Kidney (tissue), 13 donors: ENCODE measurements at regions not wholly inside any gene's neighbourhood (a gene's known extent, or its start where the extent isn't known, plus 50 kb on each side); places are given as distances from the start of the nearest gene placed in this dataset.
A peak's percentile ranks its signal among the peaks of the same experiment; 100 is the strongest.

ENCODE experiments used
- DNase-seq, 5 donors: peaks; one replicate each; pipeline ENCODE4 v3.0.0-alpha.2; 2013 to 2020
- FAIRE-seq: peaks from 2 replicates; lab custom pipeline; 2012; peaks lifted over from hg19 to GRCh38; lab: Jason Lieb, UNC
- H3K27ac ChIP-seq, 2 donors: one replicate each; pipeline ENCODE4 v1.7.0; 2013; ENCODE audit warnings: low read depth in 2 of 2, low read length in 2 of 2, inconsistent platforms in 1 of 2
- H3K27me3 ChIP-seq: one replicate; pipeline ENCODE4 v1.7.1; 2013; ENCODE audit warnings: low read length, inconsistent platforms; ENCODE audit not compliant: control insufficient read depth, insufficient read depth
- H3K36me3 ChIP-seq, 3 donors: one replicate each; pipeline versions ENCODE4 v1.7.0 to v1.7.1; 2013; ENCODE audit warnings: low read length in 3 of 3, control low read depth in 1 of 3, inconsistent platforms in 1 of 3; ENCODE audit not compliant: insufficient read depth in 3 of 3, control insufficient read depth in 2 of 3
- H3K4me1 ChIP-seq, 3 donors: one replicate each; pipeline versions ENCODE4 v1.7.0 to v1.7.1; 2013; ENCODE audit warnings: low read length in 3 of 3, inconsistent platforms in 1 of 3, low read depth in 1 of 3; ENCODE audit not compliant: control insufficient read depth in 2 of 3, insufficient read depth in 2 of 3
- H3K4me3 ChIP-seq, 3 donors: one replicate each; pipeline versions ENCODE4 v1.7.0 to v1.8.1; 2013; ENCODE audit warnings: low read length in 3 of 3, control low read depth in 1 of 3, inconsistent platforms in 1 of 3
- H3K9ac ChIP-seq, 3 donors: one replicate each; pipeline versions ENCODE4 v1.7.0 to v1.7.1; 2013; ENCODE audit warnings: low read length in 3 of 3, control low read depth in 1 of 3, inconsistent platforms in 1 of 3
- H3K9me3 ChIP-seq, 3 donors: one replicate each; pipeline versions ENCODE4 v1.7.0 to v1.7.1; 2013; ENCODE audit warnings: low read length in 3 of 3, control low read depth in 1 of 3, inconsistent platforms in 1 of 3; ENCODE audit not compliant: control insufficient read depth in 2 of 3, insufficient read depth in 1 of 3
- CTCF ChIP-seq: IDR thresholded peaks from 3 replicates; pipeline ENCODE4 v1.5.1; 2012; ENCODE audit warnings: mild to moderate bottlenecking, moderate library complexity, borderline replicate concordance; ENCODE audit not compliant: insufficient read depth; ENCODE audit errors: extremely low read depth
- intact Hi-C: fragments of 100-400 bp; cut with DNase I; formaldehyde crosslinking; loops from one replicate; pipeline ENCODE4 v1.11.1; 2022
- donor health status: control.
- donor health status: control.
- donor health status: control.
- donor health status: control.
- donor health status: control.
- donor health status: DM: yes; HTN: yes; CAD: no.
- donor health status: Normal renal cell carcinoma (clear cell type).

GRCh38 chr6:163889904-163890514 is 475.5 kb downstream of the QKI start:
- DNase-seq = no peak
- no peaks in the 10 kb centered on the region for H3K4me1 ChIP-seq
- intact Hi-C loops = no loop called here
- no peaks in the 10 kb centered on the region for H3K36me3 ChIP-seq
- H3K9ac ChIP-seq = no peak overlapping the region
- no peak for TF ChIP-seq CTCF
- no peak overlapping the region for H3K4me3 ChIP-seq
- no peak for FAIRE-seq
- H3K27ac ChIP-seq = no peak overlapping the region
- H3K9me3 ChIP-seq = no peaks in the 10 kb centered on the region
- H3K27me3 ChIP-seq = no peaks in the 10 kb centered on the region

- Histone ChIP-seq H3K27ac (no peak overlapping the region), H3K9ac (no peak overlapping the region), H3K27me3 (no peaks in the 10 kb centered on the region), H3K9me3 (no peaks in the 10 kb centered on the region), H3K36me3 (no peaks in the 10 kb centered on the region), H3K4me3 (no peak overlapping the region), H3K4me1 (no peaks in the 10 kb centered on the region)
- intact Hi-C loops = no loop called here
- FAIRE-seq (no peak), DNase-seq (no peak)
- no peak for TF ChIP-seq CTCF
These were observed 473.7 kb downstream of the QKI start for GRCh38 chr6:163888030-163888819.

GRCh38 chr6:163886428-163886827 is 471.9 kb downstream of the QKI start:
- FAIRE-seq (peak; percentile 3), DNase-seq (no peak)
- intact Hi-C loops = no loop called here
- no peaks in the 10 kb centered on the region for H3K36me3 ChIP-seq
- H3K9ac ChIP-seq = no peak overlapping the region
- H3K27me3 ChIP-seq = no peaks in the 10 kb centered on the region
- no peak overlapping the region for H3K27ac ChIP-seq
- H3K4me3 ChIP-seq = no peak overlapping the region
- no peaks in the 10 kb centered on the region for H3K9me3 ChIP-seq
- no peaks in the 10 kb centered on the region for H3K4me1 ChIP-seq
- TF ChIP-seq CTCF = no peak
